ENCODE measurements at regions not wholly inside any gene's neighbourhood (a gene's known extent, or its start where the extent isn't known, plus 50 kb on each side); places are given as distances from the start of the nearest gene placed in this dataset.

DNA sequence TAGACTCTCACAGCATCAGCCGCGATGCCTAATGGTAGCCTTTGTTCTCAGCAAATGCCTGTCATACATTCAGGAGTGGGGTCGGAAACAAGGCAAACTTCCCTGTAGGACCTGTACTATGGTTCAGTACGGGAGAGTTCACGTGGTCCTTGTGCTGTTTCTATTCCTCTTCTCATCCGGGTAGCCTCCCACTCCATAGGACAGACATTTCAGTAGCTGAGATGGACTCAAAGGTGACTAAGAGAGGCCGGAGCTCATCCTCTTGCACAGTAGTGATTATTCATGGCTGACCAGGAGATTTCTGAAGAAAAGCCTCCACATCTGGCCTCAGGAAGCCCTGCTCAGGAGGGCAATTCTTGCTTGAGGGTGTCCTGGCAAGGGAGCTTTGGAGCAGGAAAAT, 117.8 kb upstream of the SPRED2 start:
- DNase-seq, result no peak

DNA sequence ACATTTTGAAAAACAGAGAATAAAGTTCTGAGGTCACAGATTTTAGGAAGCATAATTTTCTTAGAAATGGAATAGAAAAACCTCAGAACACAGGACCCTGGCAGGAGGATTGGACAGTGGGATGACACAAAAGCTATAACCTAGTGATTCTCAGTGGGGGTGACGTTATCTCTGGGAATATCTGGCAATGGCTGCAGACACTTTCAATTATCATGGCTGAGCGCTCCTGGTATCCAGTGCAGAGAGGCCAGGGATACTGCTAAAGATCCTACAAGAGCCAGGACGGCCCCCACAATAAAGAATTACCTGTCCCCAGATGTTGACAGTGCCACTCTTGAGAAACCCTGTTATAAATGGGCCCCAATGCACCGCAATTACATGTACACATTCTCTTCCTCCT, 117.2 kb upstream of the SPRED2 start:
- no peak for DNase-seq

DNA sequence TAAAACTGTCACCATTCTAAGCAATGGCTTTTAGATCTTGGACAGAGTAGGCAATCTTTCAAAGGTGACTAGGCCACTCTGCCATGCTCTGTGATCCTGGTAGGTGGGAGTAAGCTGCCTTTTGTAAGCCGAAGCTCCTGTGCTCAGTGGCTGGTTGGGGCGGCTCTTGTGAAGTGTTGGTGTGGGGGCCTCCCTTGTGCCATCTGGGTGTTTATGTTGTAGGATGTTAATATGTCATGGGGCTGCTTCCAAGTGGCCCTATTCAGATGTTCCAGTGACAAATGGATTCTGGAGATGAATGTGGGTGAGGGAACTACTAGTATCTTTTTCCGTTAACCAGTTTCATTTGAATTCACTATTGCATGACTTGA, 116.8 kb upstream of the SPRED2 start:
- DNase-seq, result no peak

DNA sequence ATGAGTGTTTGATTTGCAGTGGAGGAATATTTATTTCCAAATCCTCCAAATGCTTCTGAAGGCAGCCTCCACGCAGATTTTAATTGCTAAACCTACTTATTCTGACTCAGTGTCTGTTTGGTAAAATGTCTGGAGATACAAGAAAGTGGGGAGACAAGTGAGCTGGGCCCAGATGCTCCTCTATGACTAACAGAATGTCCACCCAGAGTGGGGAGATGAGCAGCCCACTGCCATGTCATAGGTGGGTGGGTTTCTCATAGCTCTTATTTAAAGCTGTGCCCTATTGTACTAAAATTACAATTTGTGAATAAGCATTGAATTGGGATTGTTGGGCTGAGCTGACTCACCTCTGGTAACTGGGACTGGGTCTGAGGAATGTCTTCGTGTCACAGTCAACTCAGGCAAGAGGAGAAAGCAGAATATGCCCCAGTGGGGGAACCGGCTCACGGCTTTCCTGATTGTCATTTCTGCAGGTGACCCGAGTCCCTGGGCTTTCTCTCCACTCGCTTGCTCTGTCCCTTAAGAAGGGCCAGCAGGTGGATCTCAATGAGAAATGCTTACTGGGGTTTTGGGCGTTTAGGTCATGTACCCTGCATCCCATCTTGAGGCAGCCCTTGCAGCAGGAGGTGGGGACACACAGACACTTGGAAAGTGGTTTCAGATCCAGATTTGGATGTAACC, 116.3 kb upstream of the SPRED2 start:
- no peak for DNase-seq

GRCh38 chr2:65548064-65548463, 115.7 kb upstream of the SPRED2 start:
- no peak for DNase-seq

GRCh38 chr2:65545837-65546805, 113.7 kb upstream of the SPRED2 start:
- DNase-seq, result peak in 1 of 2 experiments; percentile 57

DNA sequence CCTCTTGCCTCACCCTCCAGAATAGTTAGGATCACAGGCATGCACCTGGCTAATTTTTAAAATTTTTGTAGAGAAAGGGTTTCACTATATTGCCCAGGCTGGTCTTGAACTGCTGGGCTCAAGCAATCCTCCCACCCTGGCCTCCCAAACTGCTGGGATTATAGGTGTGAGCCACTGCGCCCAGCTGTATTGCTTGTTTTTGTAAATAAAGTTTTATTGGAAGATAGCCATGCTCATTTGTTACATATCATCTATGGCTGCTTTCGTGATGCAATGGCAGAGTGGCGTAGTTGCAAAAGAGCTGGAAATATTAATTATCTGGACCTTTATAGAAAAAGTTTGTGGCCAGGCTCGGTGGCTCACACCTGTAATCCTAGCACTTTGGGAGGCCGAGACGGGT, 109.4 kb upstream of the SPRED2 start:
- DNase-seq, result no peak

GRCh38 chr2:65539633-65540032, 107.2 kb upstream of the SPRED2 start:
- DNase-seq, result no peak

- DNase-seq, result no peak
These were observed 105.4 kb upstream of the SPRED2 start for GRCh38 chr2:65537651-65538385.

GRCh38 chr2:65536596-65536995, 104.2 kb upstream of the SPRED2 start:
- DNase-seq, result no peak

- DNase-seq, result no peak
These were observed 100.5 kb upstream of the SPRED2 start for GRCh38 chr2:65532937-65533336.

DNA sequence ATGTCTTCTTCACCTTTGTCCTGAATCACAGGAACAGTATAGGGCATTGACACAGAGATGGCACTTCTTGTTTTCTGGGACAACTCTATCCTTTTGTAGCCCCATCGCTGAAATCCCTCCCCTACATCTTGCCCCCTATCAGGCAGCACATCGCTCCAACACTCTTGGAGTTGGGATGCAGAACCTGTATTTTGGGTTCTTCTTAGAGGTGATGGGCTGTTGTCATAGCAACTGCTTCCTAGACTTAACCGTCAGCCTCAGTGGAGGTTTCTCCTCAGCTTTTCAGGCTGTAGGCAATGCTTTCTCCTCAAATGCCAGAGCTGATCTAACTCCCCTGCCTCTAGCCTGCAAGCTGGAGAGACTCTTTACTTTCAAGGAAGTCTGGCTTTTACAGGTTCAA, 99.9 kb upstream of the SPRED2 start:
- no peak for DNase-seq

GRCh38 chr2:65530547-65531320, 98.3 kb upstream of the SPRED2 start:
- DNase-seq, result no peak

DNA sequence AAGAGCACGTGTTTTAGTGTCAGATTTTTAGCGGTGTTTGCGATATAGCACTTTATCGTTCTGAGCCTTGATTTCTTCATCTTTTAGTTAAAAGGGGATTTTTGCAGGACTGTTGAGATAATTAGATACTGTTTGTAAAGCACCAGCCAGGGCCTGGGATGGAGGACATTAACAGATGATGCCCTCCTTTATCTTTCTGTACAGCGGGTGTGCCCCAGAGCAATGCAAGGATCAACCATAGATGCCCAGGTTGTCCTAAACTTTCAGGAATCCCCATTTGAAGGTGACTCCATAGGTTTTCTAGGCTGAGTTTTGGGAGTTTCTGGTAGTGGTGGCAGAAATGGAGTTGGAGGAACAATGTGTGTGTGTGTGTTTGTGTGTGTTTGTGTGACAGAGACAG, 97.0 kb upstream of the SPRED2 start:
- no peak for DNase-seq

DNA sequence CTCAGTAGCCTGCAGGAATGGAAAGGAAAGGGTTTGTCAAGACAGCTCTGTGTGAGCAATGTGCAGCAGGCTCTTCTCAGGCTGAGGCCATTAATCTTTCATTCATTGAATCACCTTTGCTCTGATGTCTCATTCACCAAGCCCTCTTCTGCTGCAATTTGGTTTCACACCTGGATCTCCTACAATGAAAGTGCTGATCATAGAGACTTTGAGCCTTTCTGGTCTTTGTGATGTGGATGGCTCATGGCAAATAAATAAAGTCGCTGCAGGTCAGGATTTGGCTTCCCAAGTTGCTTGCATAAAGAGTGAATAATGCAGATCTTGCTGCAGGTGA, 95.8 kb upstream of the SPRED2 start:
- no peak for DNase-seq

DNA sequence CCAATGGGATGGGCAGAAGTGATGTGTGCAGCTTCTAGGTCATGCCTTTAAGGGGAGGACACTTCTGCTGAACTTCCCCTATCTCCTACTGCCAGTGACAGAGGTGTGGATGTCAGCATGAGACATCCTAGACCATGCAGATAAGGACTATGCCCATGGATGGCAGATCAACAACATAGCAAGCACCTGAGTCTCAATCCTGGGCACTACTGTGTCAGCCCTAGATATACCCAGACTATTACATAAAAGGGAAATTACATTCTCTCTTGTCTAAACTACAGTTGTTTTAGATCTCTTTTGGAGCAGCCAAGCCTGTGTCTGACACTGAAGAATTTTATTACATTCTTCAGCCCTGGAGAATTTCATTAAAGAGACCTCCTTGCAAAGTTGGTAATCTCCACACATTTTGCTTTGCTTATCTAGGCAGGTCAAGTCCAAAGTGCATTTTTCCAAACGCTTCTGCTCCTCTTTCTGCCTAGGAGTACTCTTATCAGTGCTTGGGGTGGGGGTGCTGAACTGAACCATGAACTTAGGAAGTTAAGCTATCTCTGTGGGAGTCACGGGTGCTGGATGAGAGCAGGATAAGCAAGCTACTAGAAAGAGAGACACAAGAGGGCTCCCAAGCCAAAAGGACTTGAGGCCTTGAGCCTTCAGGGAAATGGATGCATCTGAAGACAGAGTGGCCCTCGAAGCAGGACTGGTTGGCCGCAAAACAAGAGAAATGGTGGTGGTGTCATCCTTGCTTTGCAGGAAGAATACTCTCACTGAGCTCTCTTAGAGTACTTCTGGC, 95.2 kb upstream of the SPRED2 start:
- DNase-seq, result no peak

DNA sequence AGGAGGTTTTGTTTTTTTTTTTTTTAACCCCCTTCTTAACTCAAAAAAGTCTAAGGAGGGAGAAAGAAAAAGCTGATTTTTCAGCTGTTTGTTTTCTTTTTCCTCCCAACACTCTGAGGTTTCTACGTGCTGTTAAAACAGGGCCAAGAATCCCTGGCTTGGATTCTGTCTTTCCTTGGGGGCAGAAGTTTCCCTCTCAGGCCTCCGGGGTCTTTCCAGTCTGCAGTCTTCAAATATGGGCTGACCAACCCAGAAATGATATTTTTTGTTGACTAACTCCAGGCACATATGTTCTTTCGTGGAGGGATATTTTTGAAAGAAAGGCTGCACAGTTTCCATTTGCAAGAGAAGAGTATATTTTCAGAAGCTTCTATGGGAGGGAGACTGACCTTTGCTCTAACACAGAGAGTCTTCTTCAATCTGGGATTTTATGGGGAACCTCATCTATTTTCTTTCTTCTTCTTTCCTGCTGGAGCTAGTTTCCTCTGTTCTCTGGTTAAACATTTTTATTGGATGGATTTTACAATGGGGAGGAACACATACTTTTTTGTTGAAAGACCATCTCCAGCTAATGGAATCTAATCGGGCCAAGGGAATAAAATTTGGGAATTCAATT, 93.3 kb upstream of the SPRED2 start:
- no peak for DNase-seq

DNA sequence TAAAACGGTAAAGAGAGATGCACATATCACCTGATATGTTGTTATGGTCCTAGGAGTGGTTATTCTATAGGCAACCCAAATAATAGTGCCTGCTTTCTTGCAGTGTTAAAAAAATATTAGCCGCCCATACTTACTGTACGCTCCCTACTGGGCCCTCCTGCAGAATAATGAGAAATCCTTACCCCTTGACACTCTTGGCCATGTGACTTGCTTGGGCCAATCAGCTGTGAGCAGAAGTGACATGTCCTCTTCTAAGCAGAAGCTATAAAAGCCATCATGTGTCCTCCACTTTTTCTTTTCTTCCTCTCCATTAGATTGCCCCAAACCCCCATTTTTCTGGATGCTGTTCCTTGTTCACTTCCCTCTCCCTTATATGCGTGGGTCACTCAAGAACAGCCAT, 90.5 kb upstream of the SPRED2 start:
- no peak for DNase-seq

- DNase-seq, result no peak
These were observed 86.4 kb upstream of the SPRED2 start for GRCh38 chr2:65518751-65519150.

DNA sequence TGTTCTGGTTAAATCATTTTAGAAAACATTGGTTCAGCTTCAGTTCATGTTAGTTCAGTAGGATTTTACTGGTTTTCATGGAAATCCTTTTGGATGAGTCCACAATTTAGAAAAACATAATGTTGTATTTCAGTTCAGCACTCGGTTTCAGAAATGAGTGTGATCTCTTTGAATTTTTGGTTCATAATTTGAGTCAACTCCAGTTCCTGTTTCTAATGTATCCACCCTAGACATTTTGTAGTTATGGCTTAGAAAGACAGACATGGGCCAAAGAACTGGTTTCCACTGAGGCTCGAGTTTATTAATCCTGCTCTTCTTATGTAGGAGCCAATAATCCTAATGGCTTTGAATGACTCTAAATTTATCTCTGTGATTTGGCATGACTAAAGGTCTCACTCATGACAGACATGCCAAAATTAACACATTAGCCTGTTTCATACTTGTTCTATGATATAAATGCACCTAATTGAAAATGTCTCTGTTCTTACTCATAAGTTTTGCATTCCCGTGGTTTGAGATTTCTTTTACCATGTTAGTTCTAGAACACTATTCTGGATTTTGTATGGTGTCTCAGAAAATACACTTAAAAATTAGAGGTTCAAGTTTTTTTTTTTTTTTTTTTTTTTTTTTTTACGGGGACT, 82.3 kb upstream of the SPRED2 start:
- no peak for DNase-seq

DNA sequence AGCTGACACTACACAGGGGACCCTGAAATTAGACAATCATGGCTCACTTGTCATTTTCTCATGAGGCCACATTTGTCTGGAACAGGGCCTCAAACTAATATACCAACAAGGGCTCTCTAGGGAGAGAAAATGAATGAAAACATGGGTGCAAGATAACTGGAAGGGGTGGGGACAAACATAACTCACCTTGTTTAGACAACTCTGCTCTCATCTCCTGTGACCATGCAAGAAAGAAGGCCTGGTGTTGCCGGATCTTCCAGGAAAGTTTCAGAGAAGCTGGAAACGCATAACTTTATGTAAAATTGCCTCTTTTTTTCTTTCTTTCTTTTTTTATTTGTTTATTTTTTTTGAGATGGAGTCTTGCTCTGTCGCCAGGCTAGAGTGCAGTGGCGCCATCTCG, 80.4 kb upstream of the SPRED2 start:
- no peak for DNase-seq
